ENCODE measurements at regions not wholly inside any gene's neighbourhood (a gene's known extent, or its start where the extent isn't known, plus 50 kb on each side); places are given as distances from the start of the nearest gene placed in this dataset.
"Not testable (repeated sequence)": the region's sequence is repeated elsewhere in the genome, so short reads cannot be mapped to it uniquely, and the experiment has no call there.

GRCh38 chr4:157787618-157788017 is 385.2 kb downstream of the GASK1B start:
- DNase-seq (ENCODE audit: low read depth in 2 of 2) = no peak

GRCh38 chr4:157781361-157781760 is 391.5 kb downstream of the GASK1B start:
- DNase-seq (ENCODE audit: low read depth in 2 of 2) = no peak

GRCh38 chr4:157779081-157779480 is 393.7 kb downstream of the GASK1B start:
- DNase-seq (ENCODE audit: low read depth in 2 of 2) = no peak

- no peak for DNase-seq (ENCODE audit: low read depth in 2 of 2)
These were observed 395.8 kb downstream of the GASK1B start for GRCh38 chr4:157776930-157777528.

- no peak for DNase-seq (ENCODE audit: low read depth in 2 of 2)
These were observed 396.9 kb downstream of the GASK1B start for GRCh38 chr4:157775971-157776370.

GRCh38 chr4:157772907-157773306 is 399.9 kb downstream of the GASK1B start:
- DNase-seq (ENCODE audit: low read depth in 2 of 2) = no peak

- DNase-seq (ENCODE audit: low read depth in 2 of 2) = no peak
These were observed 404.4 kb downstream of the GASK1B start for GRCh38 chr4:157768419-157768818.

- DNase-seq (ENCODE audit: low read depth in 2 of 2) = no peak
These were observed 409.3 kb downstream of the GASK1B start for GRCh38 chr4:157763490-157763889.

GRCh38 chr4:157754410-157754809 is 418.4 kb downstream of the GASK1B start:
- no peak for DNase-seq (ENCODE audit: low read depth in 2 of 2)

- DNase-seq (ENCODE audit: low read depth in 2 of 2) = no peak
These were observed 421.2 kb downstream of the GASK1B start for GRCh38 chr4:157751631-157752030.

GRCh38 chr4:157741642-157742041 is 431.2 kb downstream of the GASK1B start:
- DNase-seq (ENCODE audit: low read depth in 2 of 2) = no peak

- DNase-seq (ENCODE audit: low read depth in 2 of 2) = no peak
These were observed 433.6 kb downstream of the GASK1B start for GRCh38 chr4:157739242-157739641.

- no peak for DNase-seq (ENCODE audit: low read depth in 2 of 2)
These were observed 444.6 kb downstream of the GASK1B start for GRCh38 chr4:157728215-157728614.

- DNase-seq (ENCODE audit: low read depth in 2 of 2) = no peak
These were observed 445.7 kb downstream of the GASK1B start for GRCh38 chr4:157727163-157727562.

GRCh38 chr4:157722146-157722545 is 450.7 kb downstream of the GASK1B start:
- no peak for DNase-seq (ENCODE audit: low read depth in 2 of 2)

GRCh38 chr4:157713342-157713741 is 459.5 kb downstream of the GASK1B start:
- no peak for DNase-seq (ENCODE audit: low read depth in 2 of 2)

- no peak for DNase-seq (ENCODE audit: low read depth in 2 of 2)
These were observed 466.7 kb downstream of the GASK1B start for GRCh38 chr4:157706155-157706554.

- no peak for DNase-seq (ENCODE audit: low read depth in 2 of 2)
These were observed 470.0 kb downstream of the GASK1B start for GRCh38 chr4:157702831-157703230.

GRCh38 chr4:157701695-157701994 is 471.2 kb downstream of the GASK1B start:
- no peak for DNase-seq (ENCODE audit: low read depth in 2 of 2)

- no peak for DNase-seq (ENCODE audit: low read depth in 2 of 2)
These were observed 471.7 kb downstream of the GASK1B start for GRCh38 chr4:157700898-157701694.

GRCh38 chr4:157689476-157689875 is 468.9 kb downstream of the GRIA2 start:
- DNase-seq (ENCODE audit: low read depth in 2 of 2) = no peak

GRCh38 chr4:157687971-157688370 is 467.4 kb downstream of the GRIA2 start:
- no peak for DNase-seq (ENCODE audit: low read depth in 2 of 2)

- not testable (repeated sequence) for DNase-seq (ENCODE audit: low read depth in 2 of 2)
These were observed 458.8 kb downstream of the GRIA2 start for GRCh38 chr4:157679326-157679725.

- no peak for DNase-seq (ENCODE audit: low read depth in 2 of 2)
These were observed 457.9 kb downstream of the GRIA2 start for GRCh38 chr4:157678478-157678877.
